WTC11 (cell line): ENCODE measurements at regions not wholly inside any gene's neighbourhood (a gene's known extent, or its start where the extent isn't known, plus 50 kb on each side); places are given as distances from the start of the nearest gene placed in this dataset.

Experiments used
- ATAC-seq: fragments of 200-7000 bp; cut with Tn5 transposase; 2 replicates; pipeline ENCODE4 v1.10.0; 2021; ENCODE audit warnings: mild to moderate bottlenecking, moderate library complexity
- CTCF ChIA-PET: fragments of 300-600 bp; sonication (Branson Sonifier 250); formaldehyde crosslinking; loops from one replicate; lab custom pipeline; 2021; ENCODE audit warnings: antibody characterized with exemption; lab: Charles Lee
- POLR2A ChIA-PET: fragments of 350-600 bp; sonication (Branson Sonifier 250); formaldehyde crosslinking; loops from one replicate; lab custom pipeline; 2021; ENCODE audit warnings: antibody characterized with exemption; lab: Charles Lee
- DNase-seq: peaks from one replicate; pipeline ENCODE4 v3.0.0; 2021; ENCODE audit warnings: low spot score
- H3K27ac Mint-ChIP-seq: 2 replicates; pipeline ENCODE4 v1.8.0; 2021; ENCODE audit warnings: mixed read lengths
- H3K27me3 Mint-ChIP-seq: 2 replicates; pipeline ENCODE4 v1.8.0; 2021; ENCODE audit warnings: low read depth, mild to moderate bottlenecking, moderate library complexity, mixed read lengths
- H3K36me3 Mint-ChIP-seq: 2 replicates; pipeline ENCODE4 v1.8.0; 2021; ENCODE audit warnings: mixed read lengths
- H3K4me1 Mint-ChIP-seq: 2 replicates; pipeline ENCODE4 v1.8.0; 2022; ENCODE audit warnings: mixed read lengths
- H3K4me3 Mint-ChIP-seq: 2 replicates; pipeline ENCODE4 v1.8.0; 2021; ENCODE audit warnings: mild to moderate bottlenecking, moderate library complexity, mixed read lengths
- H3K9me3 Mint-ChIP-seq: 2 replicates; pipeline ENCODE4 v1.8.0; 2021; ENCODE audit warnings: mixed read lengths
- ETV6 ChIP-seq: sonication (generic); formaldehyde crosslinking; IDR thresholded peaks from 2 replicates; pipeline ENCODE4 v1.8.1; 2022; ENCODE audit warnings: mild to moderate bottlenecking, missing genetic modification reagents
- FOXK1 ChIP-seq: sonication (generic); formaldehyde crosslinking; IDR thresholded peaks from 2 replicates; pipeline ENCODE4 v1.8.0; 2022; ENCODE audit warnings: mild to moderate bottlenecking, moderate library complexity, missing genetic modification reagents
- JAZF1 ChIP-seq: fragments of 250-450 bp; sonication (Bioruptor Pico); IDR thresholded peaks from 2 replicates; pipeline ENCODE4 v1.9.0; 2021; ENCODE audit warnings: moderate library complexity, mild to moderate bottlenecking, inconsistent platforms
- NFYB ChIP-seq: sonication (generic); formaldehyde crosslinking; conservative IDR thresholded peaks from 2 replicates; pipeline ENCODE4 v1.8.0; 2022; ENCODE audit warnings: low read depth, missing genetic modification reagents
- NR1H2 ChIP-seq: sonication (generic); formaldehyde crosslinking; IDR thresholded peaks from 2 replicates; pipeline ENCODE4 v1.9.0; 2021; ENCODE audit warnings: mild to moderate bottlenecking, moderate library complexity, missing genetic modification reagents
- OVOL2 ChIP-seq: fragments of 250-450 bp; sonication (Bioruptor Pico); IDR thresholded peaks from 2 replicates; pipeline ENCODE4 v1.9.0; 2021; ENCODE audit warnings: mild to moderate bottlenecking, borderline replicate concordance
- SP1 ChIP-seq: sonication (generic); formaldehyde crosslinking; conservative IDR thresholded peaks from 2 replicates; pipeline ENCODE4 v1.8.1; 2022; ENCODE audit warnings: missing genetic modification reagents
- ZNF219 ChIP-seq: sonication (generic); formaldehyde crosslinking; IDR thresholded peaks from 2 replicates; pipeline ENCODE4 v1.8.0; 2023; ENCODE audit warnings: missing genetic modification reagents, mild to moderate bottlenecking, borderline replicate concordance
- TF ChIP-seq, protein P1 (sequence below): sonication (generic); formaldehyde crosslinking; IDR thresholded peaks from 2 replicates; pipeline ENCODE4 v1.8.1; 2023; ENCODE audit warnings: mild to moderate bottlenecking, missing genetic modification reagents, borderline replicate concordance
- TF ChIP-seq, protein P2 (sequence below): sonication (generic); formaldehyde crosslinking; IDR thresholded peaks from 2 replicates; pipeline ENCODE4 v1.8.1; 2022; ENCODE audit warnings: low read depth, missing genetic modification reagents, borderline replicate concordance
- TF ChIP-seq, protein P3 (sequence below): sonication (generic); formaldehyde crosslinking; IDR thresholded peaks from 2 replicates; pipeline ENCODE4 v1.8.0; 2023; ENCODE audit warnings: missing genetic modification reagents
- TF ChIP-seq, protein P4 (sequence below): fragments of 250-450 bp; sonication (Bioruptor Pico); IDR thresholded peaks from 2 replicates; pipeline ENCODE4 v1.9.0; 2021; ENCODE audit warnings: mild to moderate bottlenecking, borderline replicate concordance
- TF ChIP-seq, protein P5 (sequence below): sonication (generic); formaldehyde crosslinking; IDR thresholded peaks from 2 replicates; pipeline ENCODE4 v1.8.1; 2022; ENCODE audit warnings: missing genetic modification reagents, borderline replicate concordance
- TF ChIP-seq, protein P6 (sequence below): fragments of 250-450 bp; sonication (Bioruptor Pico); IDR thresholded peaks from 2 replicates; pipeline ENCODE4 v1.9.0; 2021; ENCODE audit warnings: moderate library complexity, mild to moderate bottlenecking, inconsistent platforms, borderline replicate concordance
- TF ChIP-seq, protein P7 (sequence below): fragments of 250-450 bp; sonication (Bioruptor Pico); conservative IDR thresholded peaks from 2 replicates; pipeline ENCODE4 v1.9.0; 2021; ENCODE audit warnings: mild to moderate bottlenecking
- TF ChIP-seq, protein P8 (sequence below): sonication (generic); formaldehyde crosslinking; IDR thresholded peaks from 2 replicates; pipeline ENCODE4 v1.8.0; 2022; ENCODE audit warnings: mild to moderate bottlenecking, missing genetic modification reagents
- TF ChIP-seq, protein P9 (sequence below): sonication (generic); formaldehyde crosslinking; conservative IDR thresholded peaks from 2 replicates; pipeline ENCODE4 v1.8.1; 2022; ENCODE audit warnings: mild to moderate bottlenecking, missing genetic modification reagents
- TF ChIP-seq, protein P10 (sequence below): sonication (generic); formaldehyde crosslinking; IDR thresholded peaks from 2 replicates; pipeline ENCODE4 v1.8.0; 2022; ENCODE audit warnings: mild to moderate bottlenecking, missing genetic modification reagents

DNA sequence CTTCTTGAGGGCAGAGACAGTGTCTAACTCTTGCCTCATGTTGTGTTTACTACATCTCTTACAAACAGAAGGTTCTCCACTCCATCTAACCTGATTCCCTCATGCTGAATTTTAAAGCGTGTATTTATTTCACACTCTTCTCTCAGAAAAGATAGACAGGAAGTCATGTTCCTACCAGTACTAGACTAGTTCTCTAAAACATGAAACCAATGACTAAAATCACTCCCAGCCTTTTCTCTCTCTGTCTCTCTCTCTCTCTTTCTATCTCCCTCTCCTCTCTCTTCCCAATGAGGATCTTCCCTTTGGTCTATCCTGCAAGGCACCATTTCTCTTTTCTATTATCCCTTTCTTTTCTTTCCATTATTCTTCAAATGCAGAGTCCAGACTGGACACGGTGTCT lies 391.9 kb upstream of the CADM1 start:
- TF ChIP-seq ETV6 (CRISPR knock-in tag) = no peak
- TF ChIP-seq, protein P1, sequence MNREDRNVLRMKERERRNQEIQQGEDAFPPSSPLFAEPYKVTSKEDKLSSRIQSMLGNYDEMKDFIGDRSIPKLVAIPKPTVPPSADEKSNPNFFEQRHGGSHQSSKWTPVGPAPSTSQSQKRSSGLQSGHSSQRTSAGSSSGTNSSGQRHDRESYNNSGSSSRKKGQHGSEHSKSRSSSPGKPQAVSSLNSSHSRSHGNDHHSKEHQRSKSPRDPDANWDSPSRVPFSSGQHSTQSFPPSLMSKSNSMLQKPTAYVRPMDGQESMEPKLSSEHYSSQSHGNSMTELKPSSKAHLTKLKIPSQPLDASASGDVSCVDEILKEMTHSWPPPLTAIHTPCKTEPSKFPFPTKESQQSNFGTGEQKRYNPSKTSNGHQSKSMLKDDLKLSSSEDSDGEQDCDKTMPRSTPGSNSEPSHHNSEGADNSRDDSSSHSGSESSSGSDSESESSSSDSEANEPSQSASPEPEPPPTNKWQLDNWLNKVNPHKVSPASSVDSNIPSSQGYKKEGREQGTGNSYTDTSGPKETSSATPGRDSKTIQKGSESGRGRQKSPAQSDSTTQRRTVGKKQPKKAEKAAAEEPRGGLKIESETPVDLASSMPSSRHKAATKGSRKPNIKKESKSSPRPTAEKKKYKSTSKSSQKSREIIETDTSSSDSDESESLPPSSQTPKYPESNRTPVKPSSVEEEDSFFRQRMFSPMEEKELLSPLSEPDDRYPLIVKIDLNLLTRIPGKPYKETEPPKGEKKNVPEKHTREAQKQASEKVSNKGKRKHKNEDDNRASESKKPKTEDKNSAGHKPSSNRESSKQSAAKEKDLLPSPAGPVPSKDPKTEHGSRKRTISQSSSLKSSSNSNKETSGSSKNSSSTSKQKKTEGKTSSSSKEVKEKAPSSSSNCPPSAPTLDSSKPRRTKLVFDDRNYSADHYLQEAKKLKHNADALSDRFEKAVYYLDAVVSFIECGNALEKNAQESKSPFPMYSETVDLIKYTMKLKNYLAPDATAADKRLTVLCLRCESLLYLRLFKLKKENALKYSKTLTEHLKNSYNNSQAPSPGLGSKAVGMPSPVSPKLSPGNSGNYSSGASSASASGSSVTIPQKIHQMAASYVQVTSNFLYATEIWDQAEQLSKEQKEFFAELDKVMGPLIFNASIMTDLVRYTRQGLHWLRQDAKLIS (CRISPR knock-in tag) = no peak
- no peak for TF ChIP-seq JAZF1 (CRISPR knock-in tag)
- TF ChIP-seq, protein P2, sequence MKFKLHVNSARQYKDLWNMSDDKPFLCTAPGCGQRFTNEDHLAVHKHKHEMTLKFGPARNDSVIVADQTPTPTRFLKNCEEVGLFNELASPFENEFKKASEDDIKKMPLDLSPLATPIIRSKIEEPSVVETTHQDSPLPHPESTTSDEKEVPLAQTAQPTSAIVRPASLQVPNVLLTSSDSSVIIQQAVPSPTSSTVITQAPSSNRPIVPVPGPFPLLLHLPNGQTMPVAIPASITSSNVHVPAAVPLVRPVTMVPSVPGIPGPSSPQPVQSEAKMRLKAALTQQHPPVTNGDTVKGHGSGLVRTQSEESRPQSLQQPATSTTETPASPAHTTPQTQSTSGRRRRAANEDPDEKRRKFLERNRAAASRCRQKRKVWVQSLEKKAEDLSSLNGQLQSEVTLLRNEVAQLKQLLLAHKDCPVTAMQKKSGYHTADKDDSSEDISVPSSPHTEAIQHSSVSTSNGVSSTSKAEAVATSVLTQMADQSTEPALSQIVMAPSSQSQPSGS (CRISPR knock-in tag) = no peak
- TF ChIP-seq, protein P3, sequence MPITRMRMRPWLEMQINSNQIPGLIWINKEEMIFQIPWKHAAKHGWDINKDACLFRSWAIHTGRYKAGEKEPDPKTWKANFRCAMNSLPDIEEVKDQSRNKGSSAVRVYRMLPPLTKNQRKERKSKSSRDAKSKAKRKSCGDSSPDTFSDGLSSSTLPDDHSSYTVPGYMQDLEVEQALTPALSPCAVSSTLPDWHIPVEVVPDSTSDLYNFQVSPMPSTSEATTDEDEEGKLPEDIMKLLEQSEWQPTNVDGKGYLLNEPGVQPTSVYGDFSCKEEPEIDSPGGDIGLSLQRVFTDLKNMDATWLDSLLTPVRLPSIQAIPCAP (CRISPR knock-in tag) = no peak
- TF ChIP-seq, protein P4, sequence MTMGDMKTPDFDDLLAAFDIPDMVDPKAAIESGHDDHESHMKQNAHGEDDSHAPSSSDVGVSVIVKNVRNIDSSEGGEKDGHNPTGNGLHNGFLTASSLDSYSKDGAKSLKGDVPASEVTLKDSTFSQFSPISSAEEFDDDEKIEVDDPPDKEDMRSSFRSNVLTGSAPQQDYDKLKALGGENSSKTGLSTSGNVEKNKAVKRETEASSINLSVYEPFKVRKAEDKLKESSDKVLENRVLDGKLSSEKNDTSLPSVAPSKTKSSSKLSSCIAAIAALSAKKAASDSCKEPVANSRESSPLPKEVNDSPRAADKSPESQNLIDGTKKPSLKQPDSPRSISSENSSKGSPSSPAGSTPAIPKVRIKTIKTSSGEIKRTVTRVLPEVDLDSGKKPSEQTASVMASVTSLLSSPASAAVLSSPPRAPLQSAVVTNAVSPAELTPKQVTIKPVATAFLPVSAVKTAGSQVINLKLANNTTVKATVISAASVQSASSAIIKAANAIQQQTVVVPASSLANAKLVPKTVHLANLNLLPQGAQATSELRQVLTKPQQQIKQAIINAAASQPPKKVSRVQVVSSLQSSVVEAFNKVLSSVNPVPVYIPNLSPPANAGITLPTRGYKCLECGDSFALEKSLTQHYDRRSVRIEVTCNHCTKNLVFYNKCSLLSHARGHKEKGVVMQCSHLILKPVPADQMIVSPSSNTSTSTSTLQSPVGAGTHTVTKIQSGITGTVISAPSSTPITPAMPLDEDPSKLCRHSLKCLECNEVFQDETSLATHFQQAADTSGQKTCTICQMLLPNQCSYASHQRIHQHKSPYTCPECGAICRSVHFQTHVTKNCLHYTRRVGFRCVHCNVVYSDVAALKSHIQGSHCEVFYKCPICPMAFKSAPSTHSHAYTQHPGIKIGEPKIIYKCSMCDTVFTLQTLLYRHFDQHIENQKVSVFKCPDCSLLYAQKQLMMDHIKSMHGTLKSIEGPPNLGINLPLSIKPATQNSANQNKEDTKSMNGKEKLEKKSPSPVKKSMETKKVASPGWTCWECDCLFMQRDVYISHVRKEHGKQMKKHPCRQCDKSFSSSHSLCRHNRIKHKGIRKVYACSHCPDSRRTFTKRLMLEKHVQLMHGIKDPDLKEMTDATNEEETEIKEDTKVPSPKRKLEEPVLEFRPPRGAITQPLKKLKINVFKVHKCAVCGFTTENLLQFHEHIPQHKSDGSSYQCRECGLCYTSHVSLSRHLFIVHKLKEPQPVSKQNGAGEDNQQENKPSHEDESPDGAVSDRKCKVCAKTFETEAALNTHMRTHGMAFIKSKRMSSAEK (CRISPR knock-in tag) = no peak
- TF ChIP-seq NR1H2 (CRISPR knock-in tag) = no peak
- no peak for TF ChIP-seq NFYB (CRISPR knock-in tag)
- TF ChIP-seq, protein P5, sequence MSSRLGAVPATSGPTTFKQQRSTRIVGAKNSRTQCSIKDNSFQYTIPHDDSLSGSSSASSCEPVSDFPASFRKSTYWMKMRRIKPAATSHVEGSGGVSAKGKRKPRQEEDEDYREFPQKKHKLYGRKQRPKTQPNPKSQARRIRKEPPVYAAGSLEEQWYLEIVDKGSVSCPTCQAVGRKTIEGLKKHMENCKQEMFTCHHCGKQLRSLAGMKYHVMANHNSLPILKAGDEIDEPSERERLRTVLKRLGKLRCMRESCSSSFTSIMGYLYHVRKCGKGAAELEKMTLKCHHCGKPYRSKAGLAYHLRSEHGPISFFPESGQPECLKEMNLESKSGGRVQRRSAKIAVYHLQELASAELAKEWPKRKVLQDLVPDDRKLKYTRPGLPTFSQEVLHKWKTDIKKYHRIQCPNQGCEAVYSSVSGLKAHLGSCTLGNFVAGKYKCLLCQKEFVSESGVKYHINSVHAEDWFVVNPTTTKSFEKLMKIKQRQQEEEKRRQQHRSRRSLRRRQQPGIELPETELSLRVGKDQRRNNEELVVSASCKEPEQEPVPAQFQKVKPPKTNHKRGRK (CRISPR knock-in tag) = no peak
- TF ChIP-seq, protein P6, sequence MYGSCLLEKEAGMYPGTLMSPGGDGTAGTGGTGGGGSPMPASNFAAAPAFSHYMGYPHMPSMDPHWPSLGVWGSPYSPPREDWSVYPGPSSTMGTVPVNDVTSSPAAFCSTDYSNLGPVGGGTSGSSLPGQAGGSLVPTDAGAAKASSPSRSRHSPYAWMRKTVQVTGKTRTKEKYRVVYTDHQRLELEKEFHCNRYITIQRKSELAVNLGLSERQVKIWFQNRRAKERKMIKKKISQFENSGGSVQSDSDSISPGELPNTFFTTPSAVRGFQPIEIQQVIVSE (CRISPR knock-in tag) = no peak
- TF ChIP-seq, protein P7, sequence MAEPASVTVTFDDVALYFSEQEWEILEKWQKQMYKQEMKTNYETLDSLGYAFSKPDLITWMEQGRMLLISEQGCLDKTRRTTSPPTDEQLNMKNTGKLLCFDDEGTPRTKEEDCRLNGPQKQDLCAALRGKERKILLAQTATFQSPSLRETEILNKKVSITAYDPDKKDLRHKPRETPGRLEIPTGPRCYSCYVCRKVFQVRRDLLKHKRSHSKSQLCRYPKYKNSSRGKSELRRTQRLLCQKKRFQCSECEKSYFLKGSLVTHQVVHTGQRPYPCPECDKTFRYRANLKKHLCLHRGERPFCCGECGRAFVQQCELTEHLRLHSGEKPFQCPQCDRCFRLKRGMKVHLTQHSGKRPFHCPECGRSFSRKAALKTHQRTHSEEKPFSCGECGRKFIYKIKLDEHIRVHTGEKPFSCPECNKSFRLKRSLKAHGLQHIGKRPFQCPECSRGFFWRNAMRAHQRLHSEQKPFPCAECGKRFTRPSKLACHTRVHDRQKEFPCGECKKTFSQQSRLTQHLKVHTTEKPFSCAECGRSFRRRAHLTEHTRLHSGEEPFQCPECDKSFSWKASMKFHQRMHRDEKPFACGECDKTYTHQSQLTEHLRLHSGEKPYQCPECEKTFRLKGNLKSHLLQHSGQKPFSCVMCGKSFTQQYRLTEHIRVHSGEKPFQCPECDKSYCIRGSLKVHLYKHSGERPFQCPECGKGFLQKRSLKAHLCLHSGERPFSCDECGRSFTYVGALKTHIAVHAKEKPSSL (CRISPR knock-in tag) = no peak
- TF ChIP-seq, protein P8, sequence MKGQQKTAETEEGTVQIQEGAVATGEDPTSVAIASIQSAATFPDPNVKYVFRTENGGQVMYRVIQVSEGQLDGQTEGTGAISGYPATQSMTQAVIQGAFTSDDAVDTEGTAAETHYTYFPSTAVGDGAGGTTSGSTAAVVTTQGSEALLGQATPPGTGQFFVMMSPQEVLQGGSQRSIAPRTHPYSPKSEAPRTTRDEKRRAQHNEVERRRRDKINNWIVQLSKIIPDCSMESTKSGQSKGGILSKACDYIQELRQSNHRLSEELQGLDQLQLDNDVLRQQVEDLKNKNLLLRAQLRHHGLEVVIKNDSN (CRISPR knock-in tag) = no peak
- TF ChIP-seq, protein P9, sequence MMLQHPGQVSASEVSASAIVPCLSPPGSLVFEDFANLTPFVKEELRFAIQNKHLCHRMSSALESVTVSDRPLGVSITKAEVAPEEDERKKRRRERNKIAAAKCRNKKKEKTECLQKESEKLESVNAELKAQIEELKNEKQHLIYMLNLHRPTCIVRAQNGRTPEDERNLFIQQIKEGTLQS (CRISPR knock-in tag) = no peak
- no peak for TF ChIP-seq ZNF219 (CRISPR knock-in tag)
- no peak for TF ChIP-seq SP1 (CRISPR knock-in tag)
- no peak for TF ChIP-seq FOXK1
- no peak for TF ChIP-seq OVOL2 (CRISPR knock-in tag)
- TF ChIP-seq, protein P10, sequence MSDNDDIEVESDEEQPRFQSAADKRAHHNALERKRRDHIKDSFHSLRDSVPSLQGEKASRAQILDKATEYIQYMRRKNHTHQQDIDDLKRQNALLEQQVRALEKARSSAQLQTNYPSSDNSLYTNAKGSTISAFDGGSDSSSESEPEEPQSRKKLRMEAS (CRISPR knock-in tag) = no peak
- ChIA-PET POLR2A (no interaction called here), CTCF (interaction anchor here (1.1 kb wide), 2 partner anchors 10 to 26 kb away, joined by 3 to 6 read pairs; no protein-coding TSS in a partner anchor)
- Mint-ChIP-seq H3K4me1 (no peaks in the 10 kb centered on the region), H3K27me3 (peaks cover 4% of the 10 kb centered on the region; the same call in 1 of the 2 replicates), H3K36me3 (no peaks in the 10 kb centered on the region), H3K9me3 (no peaks in the 10 kb centered on the region), H3K27ac (no peak overlapping the region), H3K4me3 (no peak overlapping the region)
- ATAC-seq (no peak), DNase-seq (no peak)
